Upper lobe of left lung (tissue), 6 donors: ENCODE measurements at regions not wholly inside any gene's neighbourhood (a gene's known extent, or its start where the extent isn't known, plus 50 kb on each side); places are given as distances from the start of the nearest gene placed in this dataset.
A peak's percentile ranks its signal among the peaks of the same experiment; 100 is the strongest.

Source experiments
- ATAC-seq, 2 donors: fragments of 200-7000 bp; cut with Tn5 transposase; one replicate each; pipeline ENCODE4 v1.9.1; 2022; ENCODE audit warnings: mild to moderate bottlenecking in 2 of 2, moderate library complexity in 2 of 2; ENCODE audit not compliant: low FRiP score in 2 of 2
- DNase-seq, 2 donors: peaks; one replicate each; pipeline ENCODE4 v3.0.0-alpha.2; 2019 to 2020
- H3K27ac ChIP-seq, 4 donors: fragments of 200-600 bp; sonication (generic); one replicate each; pipeline ENCODE4 v1.5.1; 2016 to 2019
- H3K27me3 ChIP-seq, 4 donors: fragments of 200-600 bp; sonication (generic); one replicate each; pipeline ENCODE4 v1.5.1; 2017 to 2019
- H3K36me3 ChIP-seq, 4 donors: fragments of 200-600 bp; sonication (generic); one replicate each; pipeline ENCODE4 v1.5.1; 2016 to 2019
- H3K4me1 ChIP-seq, 4 donors: fragments of 200-600 bp; sonication (generic); one replicate each; pipeline ENCODE4 v1.5.1; 2018 to 2019
- H3K4me3 ChIP-seq, 4 donors: fragments of 200-600 bp; sonication (generic); one replicate each; pipeline ENCODE4 v1.5.1; 2017 to 2019; ENCODE audit warnings: mild to moderate bottlenecking in 2 of 4, moderate library complexity in 1 of 4
- H3K9me3 ChIP-seq, 4 donors: fragments of 200-600 bp; sonication (generic); one replicate each; pipeline ENCODE4 v1.5.1; 2018 to 2019
- EP300 ChIP-seq, 4 donors: sonication (generic); formaldehyde crosslinking; IDR thresholded peaks; one replicate each; pipeline ENCODE4 v1.5.1; 2017; ENCODE audit warnings: antibody characterized with exemption in 4 of 4, control low read depth in 2 of 4
- POLR2A ChIP-seq, 4 donors: fragments of 450-650 bp; IDR thresholded peaks; one replicate each; pipeline ENCODE4 v1.5.1; 2016 to 2017; ENCODE audit warnings: antibody characterized with exemption in 4 of 4, mild to moderate bottlenecking in 2 of 4
- POLR2AphosphoS5 ChIP-seq, 2 donors: sonication (generic); formaldehyde crosslinking; IDR thresholded peaks; one replicate each; pipeline ENCODE4 v1.5.1; 2017; ENCODE audit warnings: antibody characterized with exemption in 2 of 2
- WGBS, 2 donors: methylation state at CpG; one replicate each; pipeline ENCODE4 v1.1.5; 2017 to 2018; 5-methylcytosine and 5-hydroxymethylcytosine counted together
- TF ChIP-seq, protein P1 (sequence below), 6 experiments: fragments of 450-650 bp in 4 of 6; fragments of 200-600 bp in 2 of 6; sonication (generic) in 2 of 6; IDR thresholded peaks; one replicate each; pipeline ENCODE4 v1.5.1; 2016 to 2019; ENCODE audit warnings: antibody characterized with exemption in 6 of 6
- donor health status: DM: no; HTN: no; CAD: no; lungs with moderate emphysema.
- donor health status: DM: no; HTN: yes; CAD: no; lungs with severe emphysema.

DNA sequence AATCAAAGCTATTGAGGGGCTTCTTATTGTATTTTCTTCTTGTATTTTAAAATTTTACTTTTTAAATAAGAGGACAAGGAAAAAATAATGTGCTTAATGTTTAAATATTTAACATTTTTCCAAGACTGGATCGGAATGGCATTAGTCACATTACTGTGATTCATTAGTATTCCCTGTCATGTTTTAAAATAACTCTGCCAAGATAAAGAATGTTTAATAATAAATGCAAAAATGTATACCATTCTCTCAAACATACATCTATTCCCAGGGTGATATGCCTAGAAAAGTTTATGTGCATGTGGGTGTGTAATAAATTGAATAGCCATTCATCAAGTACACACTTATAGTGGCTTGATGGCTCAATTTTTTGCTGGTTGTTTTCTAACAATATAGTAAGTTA is 936.1 kb downstream of the PLOD2 start:
- Histone ChIP-seq H3K4me1 (no peaks in the 10 kb centered on the region), H3K4me3 (no peak overlapping the region), H3K9me3 (no peaks in the 10 kb centered on the region), H3K36me3 (no peaks in the 10 kb centered on the region), H3K27me3 (no peaks in the 10 kb centered on the region), H3K27ac (no peak overlapping the region)
- DNase-seq (no peak), ATAC-seq (no peak)
- TF ChIP-seq EP300 (IDR thresholded peaks at IDR 0.05) (no peak), POLR2A (IDR thresholded peaks at IDR 0.05) (no peak), POLR2AphosphoS5 (IDR thresholded peaks at IDR 0.05) (no peak)
- TF ChIP-seq, protein P1, sequence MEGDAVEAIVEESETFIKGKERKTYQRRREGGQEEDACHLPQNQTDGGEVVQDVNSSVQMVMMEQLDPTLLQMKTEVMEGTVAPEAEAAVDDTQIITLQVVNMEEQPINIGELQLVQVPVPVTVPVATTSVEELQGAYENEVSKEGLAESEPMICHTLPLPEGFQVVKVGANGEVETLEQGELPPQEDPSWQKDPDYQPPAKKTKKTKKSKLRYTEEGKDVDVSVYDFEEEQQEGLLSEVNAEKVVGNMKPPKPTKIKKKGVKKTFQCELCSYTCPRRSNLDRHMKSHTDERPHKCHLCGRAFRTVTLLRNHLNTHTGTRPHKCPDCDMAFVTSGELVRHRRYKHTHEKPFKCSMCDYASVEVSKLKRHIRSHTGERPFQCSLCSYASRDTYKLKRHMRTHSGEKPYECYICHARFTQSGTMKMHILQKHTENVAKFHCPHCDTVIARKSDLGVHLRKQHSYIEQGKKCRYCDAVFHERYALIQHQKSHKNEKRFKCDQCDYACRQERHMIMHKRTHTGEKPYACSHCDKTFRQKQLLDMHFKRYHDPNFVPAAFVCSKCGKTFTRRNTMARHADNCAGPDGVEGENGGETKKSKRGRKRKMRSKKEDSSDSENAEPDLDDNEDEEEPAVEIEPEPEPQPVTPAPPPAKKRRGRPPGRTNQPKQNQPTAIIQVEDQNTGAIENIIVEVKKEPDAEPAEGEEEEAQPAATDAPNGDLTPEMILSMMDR (IDR thresholded peaks at IDR 0.05) = no peak
- 80 to 85% methylated on average over 1 of the region's 1 CpG for WGBS, 2 donors

DNA sequence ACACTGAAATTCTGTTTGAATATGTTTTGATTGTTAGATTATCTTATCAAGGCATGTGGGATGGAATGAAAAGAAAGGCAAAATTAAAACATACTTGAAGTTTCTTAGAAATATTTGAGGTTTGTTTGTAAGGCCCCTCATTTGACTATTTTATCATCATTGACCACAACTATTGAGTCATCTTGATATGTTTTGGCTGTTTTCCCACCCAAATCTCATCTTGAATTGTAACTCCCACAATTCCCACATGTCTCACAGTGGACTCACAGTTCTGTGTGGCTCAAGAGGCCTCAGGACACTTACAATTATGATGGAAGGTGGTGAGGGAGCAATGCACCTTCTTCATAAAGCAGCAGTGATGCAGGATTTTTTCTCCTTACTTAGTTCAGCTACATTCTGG is 917.1 kb downstream of the PLOD2 start:
- DNase-seq (no peak), ATAC-seq (peak in 1 of 2 donors; percentile 60)
- Histone ChIP-seq H3K9me3 (peaks cover 0 to 9% (median 3%) of the 10 kb centered on the region in 4 donors), H3K36me3 (no peaks in the 10 kb centered on the region), H3K4me1 (no peaks in the 10 kb centered on the region), H3K4me3 (no peak overlapping the region), H3K27me3 (no peaks in the 10 kb centered on the region), H3K27ac (no peak overlapping the region)
- TF ChIP-seq EP300 (IDR thresholded peaks at IDR 0.05) (no peak), POLR2A (IDR thresholded peaks at IDR 0.05) (no peak), POLR2AphosphoS5 (IDR thresholded peaks at IDR 0.05) (no peak)
- TF ChIP-seq, protein P1 (IDR thresholded peaks at IDR 0.05) = no peak

DNA sequence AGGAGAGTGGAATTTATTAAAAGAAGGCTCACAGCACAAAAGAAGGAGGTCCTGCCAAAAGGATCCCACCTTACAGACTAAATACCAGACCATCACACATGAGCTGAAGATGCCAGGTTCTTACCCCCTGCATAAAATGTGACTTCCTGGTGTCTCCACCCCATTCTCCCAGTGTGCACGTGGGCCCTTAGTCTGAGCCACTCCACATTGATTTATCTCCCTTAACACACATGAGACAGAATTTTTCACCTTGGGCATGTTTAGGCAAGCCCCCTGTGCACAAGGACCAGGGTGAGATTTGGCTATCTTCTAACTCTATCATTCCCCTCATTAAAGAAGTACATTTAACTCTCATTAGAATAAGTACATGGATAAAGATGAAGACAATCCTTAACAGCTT is 916.7 kb downstream of the PLOD2 start:
- peak in 1 of 2 donors; percentile 24 for ATAC-seq
- 36 to 70% methylated on average over 1 of the region's 1 CpG for WGBS, 2 donors
- no peaks in the 10 kb centered on the region for H3K36me3 ChIP-seq

DNA sequence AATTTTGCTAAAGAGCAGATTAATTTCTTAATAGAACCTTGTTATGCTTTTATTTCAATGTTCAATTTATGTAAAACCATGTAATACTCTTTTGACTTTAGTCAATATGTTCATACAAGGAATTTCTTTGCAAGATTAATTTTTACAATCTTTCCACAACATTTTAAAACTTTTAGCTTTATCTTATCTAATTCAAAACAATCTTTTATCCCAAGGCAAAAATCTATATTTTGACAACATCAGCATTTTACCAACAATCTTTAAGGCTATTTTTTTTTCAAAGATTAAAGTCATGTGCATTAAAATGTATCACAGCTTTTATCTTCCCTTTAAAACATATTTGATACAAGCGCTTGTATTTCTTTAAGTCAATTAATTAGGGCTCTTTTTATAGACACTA is 914.7 kb downstream of the PLOD2 start:
- TF ChIP-seq, protein P1 (IDR thresholded peaks at IDR 0.05) = no peak
- TF ChIP-seq POLR2AphosphoS5 (IDR thresholded peaks at IDR 0.05) (no peak), EP300 (IDR thresholded peaks at IDR 0.05) (no peak), POLR2A (IDR thresholded peaks at IDR 0.05) (no peak)
- H3K27ac ChIP-seq = no peak overlapping the region
- ATAC-seq (no peak), DNase-seq (no peak)
- no peaks in the 10 kb centered on the region for H3K36me3 ChIP-seq
- no peaks in the 10 kb centered on the region for H3K27me3 ChIP-seq
- H3K4me1 ChIP-seq = no peaks in the 10 kb centered on the region
- H3K9me3 ChIP-seq = peaks cover 0 to 20% (median 8%) of the 10 kb centered on the region in 4 donors
- WGBS, 2 donors = 93 to 94% methylated on average over 1 of the region's 1 CpG
- H3K4me3 ChIP-seq = no peak overlapping the region

More for the DNA sequence above, 916.7 kb downstream of the PLOD2 start:
- peaks cover 0 to 14% (median 6%) of the 10 kb centered on the region in 4 donors for H3K9me3 ChIP-seq
- no peak overlapping the region for H3K27ac ChIP-seq
- H3K4me1 ChIP-seq = no peaks in the 10 kb centered on the region
- no peak for DNase-seq
- H3K27me3 ChIP-seq = no peaks in the 10 kb centered on the region
- TF ChIP-seq POLR2AphosphoS5 (IDR thresholded peaks at IDR 0.05) (no peak), EP300 (IDR thresholded peaks at IDR 0.05) (no peak), POLR2A (IDR thresholded peaks at IDR 0.05) (no peak)
- TF ChIP-seq, protein P1 (IDR thresholded peaks at IDR 0.05) = no peak
- H3K4me3 ChIP-seq = no peak overlapping the region

DNA sequence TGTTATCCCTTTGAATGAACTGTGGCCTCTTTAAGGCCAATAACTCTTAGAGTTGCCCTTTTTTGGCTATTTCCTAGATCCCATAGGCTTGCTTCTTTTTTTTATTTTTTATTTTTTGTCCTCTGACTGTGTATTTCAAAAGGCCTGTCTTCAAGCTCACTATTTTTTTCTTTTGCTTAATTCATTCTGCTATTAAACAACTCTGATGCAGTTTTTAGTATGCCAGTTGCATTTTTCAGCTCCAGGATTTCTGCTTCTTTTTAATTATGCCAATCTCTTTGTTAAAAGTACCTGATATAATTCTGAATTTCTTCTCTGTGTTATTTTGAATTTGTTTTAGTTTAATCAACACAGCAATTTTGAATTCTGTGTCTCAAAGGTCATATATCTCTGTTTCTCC is 912.1 kb downstream of the PLOD2 start:
- DNase-seq (no peak), ATAC-seq (no peak)
- no peaks in the 10 kb centered on the region for H3K4me1 ChIP-seq
- no peak overlapping the region for H3K27ac ChIP-seq
- no peak overlapping the region for H3K4me3 ChIP-seq
- TF ChIP-seq, protein P1 (IDR thresholded peaks at IDR 0.05) = no peak
- TF ChIP-seq POLR2A (IDR thresholded peaks at IDR 0.05) (no peak), POLR2AphosphoS5 (IDR thresholded peaks at IDR 0.05) (no peak), EP300 (IDR thresholded peaks at IDR 0.05) (no peak)
- H3K36me3 ChIP-seq = no peaks in the 10 kb centered on the region
- peaks cover 0 to 20% (median 8%) of the 10 kb centered on the region in 4 donors for H3K9me3 ChIP-seq
- no peaks in the 10 kb centered on the region for H3K27me3 ChIP-seq
